Liver (tissue), 3 donors: ENCODE measurements at regions not wholly inside any gene's neighbourhood (a gene's known extent, or its start where the extent isn't known, plus 50 kb on each side); places are given as distances from the start of the nearest gene placed in this dataset.

Experiments
- ATF3 ChIP-seq: IDR thresholded peaks from 2 replicates; pipeline ENCODE4 v1.6.1; 2016; ENCODE audit warnings: antibody characterized with exemption
- CTCF ChIP-seq: fragments of 150-350 bp; IDR thresholded peaks from 2 replicates; pipeline ENCODE4 v1.5.1; 2017; ENCODE audit warnings: improper control_type of control experiment, low read depth, low read length; ENCODE audit not compliant: missing input control
- EGR1 ChIP-seq, 2 donors: IDR thresholded peaks; 2 replicates each; pipeline ENCODE4 v1.6.1; 2016 to 2018; ENCODE audit warnings: antibody characterized with exemption in 2 of 2, low read depth in 2 of 2
- GABPA ChIP-seq, 2 donors: IDR thresholded peaks in 1 of 2; conservative IDR thresholded peaks in 1 of 2; 2 replicates each; pipeline ENCODE4 v1.6.1; 2016; ENCODE audit warnings: antibody characterized with exemption in 2 of 2, mild to moderate bottlenecking in 1 of 2, moderate library complexity in 1 of 2
- HNF4A ChIP-seq, 2 donors: conservative IDR thresholded peaks; 2 replicates each; pipeline ENCODE4 v1.6.1; 2016; ENCODE audit warnings: antibody characterized with exemption in 2 of 2, mild to moderate bottlenecking in 2 of 2
- MAX ChIP-seq: IDR thresholded peaks from 2 replicates; pipeline ENCODE4 v1.6.1; 2016; ENCODE audit warnings: antibody characterized with exemption
- SP1 ChIP-seq: IDR thresholded peaks from 2 replicates; pipeline ENCODE4 v1.6.1; 2018; ENCODE audit warnings: antibody characterized with exemption, mild to moderate bottlenecking
- TAF1 ChIP-seq: conservative IDR thresholded peaks from 2 replicates; pipeline ENCODE4 v1.6.1; 2016; ENCODE audit warnings: antibody characterized with exemption, mild to moderate bottlenecking
- donor health status: healthy.
- donor health status: healthy.

- TF ChIP-seq TAF1 (no peak), GABPA (IDR thresholded peaks at IDR 0.05 in 1 of 2, conservative IDR thresholded peaks at IDR 0.05 in 1 of 2) (no peak), CTCF (no peak), MAX (no peak), ATF3 (no peak), HNF4A (conservative IDR thresholded peaks at IDR 0.05) (no peak), SP1 (no peak), EGR1 (IDR thresholded peaks at IDR 0.05; ENCODE audit: low read depth in 2 of 2) (no peak)
These were observed 188.5 kb downstream of the ANAPC1 start for GRCh38 chr2:111695441-111696007.
